Right ventricle myocardium superior (tissue), 1 donor: ENCODE measurements at regions not wholly inside any gene's neighbourhood (a gene's known extent, or its start where the extent isn't known, plus 50 kb on each side); places are given as distances from the start of the nearest gene placed in this dataset.

Source experiments
- ATAC-seq: fragments of 200-7000 bp; cut with Tn5 transposase; one replicate; pipeline ENCODE4 v1.9.1; 2020; ENCODE audit warnings: mild to moderate bottlenecking; ENCODE audit not compliant: poor library complexity
- DNase-seq: peaks from one replicate; pipeline ENCODE4 v3.0.0-alpha.2; 2020
- intact Hi-C: fragments of 100-400 bp; cut with DNase I; formaldehyde crosslinking; loops from one replicate; pipeline ENCODE4 v1.11.2; 2022
- donor health status: DM: no; HTN: yes; CAD: no; lungs with severe emphysema.

- ATAC-seq = no peak
- intact Hi-C loops = no loop called here
These were observed 356.0 kb downstream of the TFEC start for GRCh38 chr7:115674467-115675024.

GRCh38 chr7:115672024-115672423 lies 358.5 kb downstream of the TFEC start:
- ATAC-seq = no peak
- intact Hi-C loops = no loop called here
- no peak for DNase-seq

More at GRCh38 chr7:115674467-115675024, 356.0 kb downstream of the TFEC start:
- DNase-seq = no peak

- no peak for ATAC-seq
- no peak for DNase-seq
- intact Hi-C loops = no loop called here
These were observed 367.9 kb downstream of the TFEC start for GRCh38 chr7:115662676-115663075.

GRCh38 chr7:115662120-115662519 lies 368.4 kb downstream of the TFEC start:
- DNase-seq = no peak
- no peak for ATAC-seq
- intact Hi-C loops = no loop called here

GRCh38 chr7:115658223-115658622 lies 372.3 kb downstream of the TFEC start:
- intact Hi-C loops = no loop called here
- ATAC-seq (no peak), DNase-seq (no peak)

- intact Hi-C loops = no loop called here
- ATAC-seq = no peak
- DNase-seq = no peak
These were observed 376.0 kb downstream of the TFEC start for GRCh38 chr7:115654384-115655214.

- DNase-seq = no peak
- no peak for ATAC-seq
- intact Hi-C loops = no loop called here
These were observed 381.1 kb downstream of the TFEC start for GRCh38 chr7:115649429-115649828.

- intact Hi-C loops = no loop called here
- DNase-seq = no peak
- ATAC-seq = no peak
These were observed 382.9 kb downstream of the TFEC start for GRCh38 chr7:115647712-115648111.

GRCh38 chr7:115642194-115642593 lies 388.4 kb downstream of the TFEC start:
- DNase-seq (no peak), ATAC-seq (no peak)
- intact Hi-C loops = no loop called here

- no peak for ATAC-seq
- intact Hi-C loops = no loop called here
- DNase-seq = no peak
These were observed 391.7 kb downstream of the TFEC start for GRCh38 chr7:115638853-115639252.

- intact Hi-C loops = no loop called here
- ATAC-seq (no peak), DNase-seq (no peak)
These were observed 393.4 kb downstream of the TFEC start for GRCh38 chr7:115637128-115637527.

GRCh38 chr7:115635876-115636275 lies 394.7 kb downstream of the TFEC start:
- intact Hi-C loops = no loop called here
- ATAC-seq = no peak
- DNase-seq = no peak

- no peak for DNase-seq
- ATAC-seq = no peak
- intact Hi-C loops = no loop called here
These were observed 395.2 kb downstream of the TFEC start for GRCh38 chr7:115635376-115635775.

- DNase-seq (no peak), ATAC-seq (no peak)
- intact Hi-C loops = no loop called here
These were observed 395.9 kb downstream of the TFEC start for GRCh38 chr7:115634633-115635032.

GRCh38 chr7:115632636-115633035 lies 397.9 kb downstream of the TFEC start:
- DNase-seq (no peak), ATAC-seq (no peak)
- intact Hi-C loops = no loop called here

GRCh38 chr7:115631782-115632181 lies 398.8 kb downstream of the TFEC start:
- DNase-seq (no peak), ATAC-seq (no peak)
- intact Hi-C loops = no loop called here

- no peak for DNase-seq
- ATAC-seq = no peak
- intact Hi-C loops = no loop called here
These were observed 400.5 kb downstream of the TFEC start for GRCh38 chr7:115630049-115630448.

GRCh38 chr7:115618676-115619075 lies 411.9 kb downstream of the TFEC start:
- DNase-seq = no peak
- ATAC-seq = no peak
- intact Hi-C loops = no loop called here

- no peak for DNase-seq
- intact Hi-C loops = no loop called here
- ATAC-seq = no peak
These were observed 416.7 kb downstream of the TFEC start for GRCh38 chr7:115613836-115614235.

- DNase-seq (no peak), ATAC-seq (no peak)
- intact Hi-C loops = no loop called here
These were observed 427.1 kb downstream of the TFEC start for GRCh38 chr7:115603416-115603815.

GRCh38 chr7:115600207-115600606 lies 430.4 kb downstream of the TFEC start:
- ATAC-seq (no peak), DNase-seq (no peak)
- intact Hi-C loops = no loop called here
